ENCODE measurements at regions not wholly inside any gene's neighbourhood (a gene's known extent, or its start where the extent isn't known, plus 50 kb on each side); places are given as distances from the start of the nearest gene placed in this dataset.
A peak's percentile ranks its signal among the peaks of the same experiment; 100 is the strongest.

DNA sequence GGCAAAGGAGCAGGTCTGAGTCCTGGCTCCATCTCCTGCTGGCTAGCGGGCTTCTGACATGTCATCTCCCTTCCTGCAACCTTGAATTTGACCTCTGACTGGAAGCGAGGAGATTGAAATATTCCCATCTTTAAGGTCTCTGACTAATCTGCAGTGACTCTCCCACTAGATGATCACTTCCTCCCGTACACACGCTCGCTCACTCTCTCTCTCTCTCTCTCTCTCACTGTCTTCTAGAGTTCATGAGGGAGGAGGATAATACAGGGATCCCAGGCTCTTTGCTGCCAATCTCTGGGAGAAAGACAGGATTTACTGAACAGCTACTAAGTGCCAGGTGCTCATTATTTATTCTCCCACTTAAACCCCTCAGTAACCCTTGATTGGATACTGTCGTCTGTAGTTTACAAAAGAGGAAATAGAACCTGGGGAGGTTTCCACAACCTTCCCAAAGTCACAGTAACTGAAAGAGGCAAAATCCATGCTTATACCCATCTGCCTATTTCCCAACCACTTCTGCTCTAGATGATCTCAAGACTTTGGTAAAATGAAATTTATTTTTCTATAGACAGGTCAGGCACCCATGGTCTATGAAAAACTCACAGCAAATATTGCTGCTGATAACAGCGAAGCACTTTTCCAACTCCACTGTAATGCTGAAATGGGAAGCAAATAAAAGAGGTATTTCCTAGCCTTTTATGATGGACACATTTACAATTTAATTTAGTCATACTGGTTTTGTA lies 193.5 kb upstream of the C1QTNF7 start:
- Histone ChIP-seq H3K27me3 (no peaks in the 10 kb centered on the region), H3K4me1 (no peaks in the 10 kb centered on the region), H3K4me3 (ENCODE audit: low read depth, low read length) (no peak overlapping the region), H3K9me3 (no peaks in the 10 kb centered on the region), H3K36me3 (no peaks in the 10 kb centered on the region)
- TF ChIP-seq, protein P1, sequence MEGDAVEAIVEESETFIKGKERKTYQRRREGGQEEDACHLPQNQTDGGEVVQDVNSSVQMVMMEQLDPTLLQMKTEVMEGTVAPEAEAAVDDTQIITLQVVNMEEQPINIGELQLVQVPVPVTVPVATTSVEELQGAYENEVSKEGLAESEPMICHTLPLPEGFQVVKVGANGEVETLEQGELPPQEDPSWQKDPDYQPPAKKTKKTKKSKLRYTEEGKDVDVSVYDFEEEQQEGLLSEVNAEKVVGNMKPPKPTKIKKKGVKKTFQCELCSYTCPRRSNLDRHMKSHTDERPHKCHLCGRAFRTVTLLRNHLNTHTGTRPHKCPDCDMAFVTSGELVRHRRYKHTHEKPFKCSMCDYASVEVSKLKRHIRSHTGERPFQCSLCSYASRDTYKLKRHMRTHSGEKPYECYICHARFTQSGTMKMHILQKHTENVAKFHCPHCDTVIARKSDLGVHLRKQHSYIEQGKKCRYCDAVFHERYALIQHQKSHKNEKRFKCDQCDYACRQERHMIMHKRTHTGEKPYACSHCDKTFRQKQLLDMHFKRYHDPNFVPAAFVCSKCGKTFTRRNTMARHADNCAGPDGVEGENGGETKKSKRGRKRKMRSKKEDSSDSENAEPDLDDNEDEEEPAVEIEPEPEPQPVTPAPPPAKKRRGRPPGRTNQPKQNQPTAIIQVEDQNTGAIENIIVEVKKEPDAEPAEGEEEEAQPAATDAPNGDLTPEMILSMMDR (IDR thresholded peaks at IDR 0.05; ENCODE audit: low read depth, low read length): no peak
- no peak for DNase-seq

DNA sequence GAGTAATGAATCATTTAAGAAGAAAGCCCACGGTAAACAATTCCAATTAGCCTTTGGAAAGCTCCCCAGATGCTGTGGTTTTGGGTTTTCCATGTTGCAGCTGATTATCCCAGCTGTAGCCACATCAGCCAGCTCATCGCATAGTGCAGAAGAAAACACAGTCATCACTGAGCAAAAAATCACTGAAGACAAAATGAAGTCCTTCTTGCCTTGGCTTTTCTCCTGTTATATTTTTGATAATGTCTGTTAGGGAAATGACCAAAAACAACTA lies 193.0 kb upstream of the C1QTNF7 start:
- H3K9me3 ChIP-seq: no peaks in the 10 kb centered on the region
- no peaks in the 10 kb centered on the region for H3K36me3 ChIP-seq
- no peaks in the 10 kb centered on the region for H3K27me3 ChIP-seq
- H3K4me1 ChIP-seq: no peaks in the 10 kb centered on the region
- no peak for DNase-seq
- TF ChIP-seq, protein P1 (IDR thresholded peaks at IDR 0.05; ENCODE audit: low read depth, low read length): no peak
- no peak overlapping the region for H3K4me3 ChIP-seq (ENCODE audit: low read depth, low read length)

- TF ChIP-seq, protein P1 (IDR thresholded peaks at IDR 0.05; ENCODE audit: low read depth, low read length): no peak
- Histone ChIP-seq H3K4me3 (ENCODE audit: low read depth, low read length) (no peak overlapping the region), H3K27me3 (no peaks in the 10 kb centered on the region), H3K9me3 (no peaks in the 10 kb centered on the region), H3K4me1 (no peaks in the 10 kb centered on the region), H3K36me3 (no peaks in the 10 kb centered on the region)
- DNase-seq: no peak
Observed at GRCh38 chr4:15235135-15235534, 192.7 kb upstream of the C1QTNF7 start.

DNA sequence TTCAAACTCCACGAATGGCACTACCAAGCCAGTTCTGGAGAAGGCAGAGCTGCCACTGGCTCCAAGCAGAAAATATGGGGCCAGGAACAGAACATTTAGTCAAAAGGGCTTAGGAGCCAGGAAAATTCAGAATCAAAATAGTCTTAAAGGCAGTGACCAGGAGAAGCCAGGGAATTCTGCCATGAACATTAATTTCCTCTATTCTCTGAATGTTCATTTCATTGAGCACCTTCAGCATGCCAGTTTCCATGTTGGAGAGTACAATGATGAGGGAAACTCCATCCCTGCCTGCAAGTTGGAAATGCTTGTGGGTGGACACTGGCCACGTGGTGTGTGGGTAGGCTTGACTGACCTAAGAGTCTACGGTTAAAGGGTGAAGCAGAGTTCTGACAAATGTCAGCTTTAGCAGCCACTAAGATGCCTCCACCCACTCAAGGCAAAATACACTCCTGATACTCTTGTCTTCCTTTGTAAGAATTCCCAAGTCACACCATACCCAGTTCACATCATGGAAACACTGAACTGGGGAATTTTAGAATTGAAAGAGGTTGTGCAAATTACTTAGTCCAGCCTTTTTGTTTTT lies 190.1 kb upstream of the C1QTNF7 start:
- no peak overlapping the region for H3K4me3 ChIP-seq (ENCODE audit: low read depth, low read length)
- no peak for DNase-seq
- no peaks in the 10 kb centered on the region for H3K27me3 ChIP-seq
- no peaks in the 10 kb centered on the region for H3K4me1 ChIP-seq
- H3K36me3 ChIP-seq: no peaks in the 10 kb centered on the region
- H3K9me3 ChIP-seq: no peaks in the 10 kb centered on the region
- TF ChIP-seq, protein P1 (IDR thresholded peaks at IDR 0.05; ENCODE audit: low read depth, low read length): no peak

DNA sequence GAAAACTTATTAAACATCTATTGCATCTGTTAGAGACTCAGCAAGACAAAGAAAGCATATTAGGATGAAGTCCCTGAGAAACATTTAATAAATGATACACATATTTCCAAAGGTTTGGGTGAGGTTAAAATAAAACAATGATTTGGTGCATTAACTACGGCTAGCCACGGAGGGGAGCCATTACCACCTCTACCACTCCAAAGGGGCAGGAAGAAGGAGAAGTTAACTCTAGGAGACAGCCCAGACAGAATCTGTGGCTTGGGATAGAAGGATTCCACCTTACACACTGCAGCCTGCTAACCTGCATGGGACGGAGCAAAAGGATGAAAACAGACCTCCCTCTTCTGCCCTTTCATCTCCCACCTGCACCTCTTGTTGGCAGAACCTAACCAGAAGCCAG lies 189.1 kb upstream of the C1QTNF7 start:
- no peaks in the 10 kb centered on the region for H3K36me3 ChIP-seq
- H3K4me1 ChIP-seq: no peaks in the 10 kb centered on the region
- H3K27me3 ChIP-seq: no peaks in the 10 kb centered on the region
- DNase-seq: peak; percentile 34
- TF ChIP-seq, protein P1 (IDR thresholded peaks at IDR 0.05; ENCODE audit: low read depth, low read length): peak; percentile 61
- H3K9me3 ChIP-seq: no peaks in the 10 kb centered on the region
- H3K4me3 ChIP-seq (ENCODE audit: low read depth, low read length): no peak overlapping the region

GRCh38 chr4:15239866-15240265 lies 188.0 kb upstream of the C1QTNF7 start:
- H3K27me3 ChIP-seq: no peaks in the 10 kb centered on the region
- H3K9me3 ChIP-seq: no peaks in the 10 kb centered on the region
- no peak for DNase-seq
- no peaks in the 10 kb centered on the region for H3K4me1 ChIP-seq
- H3K4me3 ChIP-seq (ENCODE audit: low read depth, low read length): no peak overlapping the region
- TF ChIP-seq, protein P1 (IDR thresholded peaks at IDR 0.05; ENCODE audit: low read depth, low read length): no peak
- H3K36me3 ChIP-seq: no peaks in the 10 kb centered on the region
